CD4-positive, alpha-beta T cell treated with Interleukin-15 for 1 hour (primary cell): ENCODE measurements at regions not wholly inside any gene's neighbourhood (a gene's known extent, or its start where the extent isn't known, plus 50 kb on each side); places are given as distances from the start of the nearest gene placed in this dataset.

Experiments used
- DNase-seq: peaks from one replicate; pipeline ENCODE4 v3.0.0-alpha.2; 2020

GRCh38 chr20:50455656-50456451 is 54.3 kb upstream of the PTPN1 start:
- DNase-seq, result no peak

- no peak for DNase-seq
These were observed 53.5 kb upstream of the PTPN1 start for GRCh38 chr20:50456452-50457324.

GRCh38 chr20:50459124-50459918 is 50.9 kb upstream of the PTPN1 start:
- DNase-seq, result no peak

GRCh38 chr20:50460115-50460607 is 50.0 kb upstream of the PTPN1 start:
- no peak for DNase-seq
